ENCODE measurements at regions not wholly inside any gene's neighbourhood (a gene's known extent, or its start where the extent isn't known, plus 50 kb on each side); places are given as distances from the start of the nearest gene placed in this dataset.

DNA sequence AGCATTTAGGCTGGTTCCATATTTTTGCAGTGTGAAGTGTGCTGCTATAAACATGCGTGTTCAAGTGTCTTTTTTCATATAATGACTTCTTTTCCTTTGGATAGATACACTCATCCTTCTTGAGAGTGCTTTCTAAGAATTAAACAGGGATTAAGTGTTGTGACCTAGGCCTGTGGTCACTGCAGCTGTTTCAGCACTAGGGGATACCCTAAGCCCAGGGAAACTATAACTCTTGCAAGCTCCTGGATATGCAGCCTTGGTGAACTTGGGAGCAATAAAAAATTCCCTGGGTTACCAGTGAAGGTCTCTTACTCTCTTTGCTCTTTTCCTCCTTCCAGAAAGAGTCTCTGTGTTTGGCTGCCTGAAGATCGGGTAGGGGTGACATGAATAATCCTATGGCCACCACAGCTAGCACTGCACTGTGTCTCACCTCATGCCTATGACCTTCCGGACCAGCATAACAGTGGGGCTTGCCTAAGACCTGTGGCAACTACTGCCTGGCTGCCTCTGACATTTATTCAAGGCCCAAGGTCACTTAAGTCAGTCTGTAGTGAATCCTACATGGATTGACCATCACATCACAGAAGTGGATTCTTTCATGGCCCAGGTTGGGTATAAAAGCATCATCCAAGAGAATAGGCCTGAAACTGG lies 799.7 kb downstream of the DACH1 start:
- Histone ChIP-seq H3K4me1 (no peaks in the 10 kb centered on the region), H3K4me2 (no peak overlapping the region), H3K27ac (no peak overlapping the region), H3K4me3 (no peak overlapping the region), H3K9me3 (no peaks in the 10 kb centered on the region)
- ChIA-PET POLR2A (no interaction called here), CTCF (no interaction called here)
- WGBS (ENCODE audit: missing lambda C conversion rate) = 2% methylated on average over 2 of the region's 3 CpGs
- FAIRE-seq (no peak), DNase-seq (ENCODE audit: low read depth in 1 of 2, low spot score in 1 of 2) (peak in 1 of 2 experiments; percentile 0), ATAC-seq (no peak)
- TF ChIP-seq, protein P1, sequence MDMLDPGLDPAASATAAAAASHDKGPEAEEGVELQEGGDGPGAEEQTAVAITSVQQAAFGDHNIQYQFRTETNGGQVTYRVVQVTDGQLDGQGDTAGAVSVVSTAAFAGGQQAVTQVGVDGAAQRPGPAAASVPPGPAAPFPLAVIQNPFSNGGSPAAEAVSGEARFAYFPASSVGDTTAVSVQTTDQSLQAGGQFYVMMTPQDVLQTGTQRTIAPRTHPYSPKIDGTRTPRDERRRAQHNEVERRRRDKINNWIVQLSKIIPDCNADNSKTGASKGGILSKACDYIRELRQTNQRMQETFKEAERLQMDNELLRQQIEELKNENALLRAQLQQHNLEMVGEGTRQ (IDR thresholded peaks at IDR 0.05) = no peak
- TF ChIP-seq, protein P2, sequence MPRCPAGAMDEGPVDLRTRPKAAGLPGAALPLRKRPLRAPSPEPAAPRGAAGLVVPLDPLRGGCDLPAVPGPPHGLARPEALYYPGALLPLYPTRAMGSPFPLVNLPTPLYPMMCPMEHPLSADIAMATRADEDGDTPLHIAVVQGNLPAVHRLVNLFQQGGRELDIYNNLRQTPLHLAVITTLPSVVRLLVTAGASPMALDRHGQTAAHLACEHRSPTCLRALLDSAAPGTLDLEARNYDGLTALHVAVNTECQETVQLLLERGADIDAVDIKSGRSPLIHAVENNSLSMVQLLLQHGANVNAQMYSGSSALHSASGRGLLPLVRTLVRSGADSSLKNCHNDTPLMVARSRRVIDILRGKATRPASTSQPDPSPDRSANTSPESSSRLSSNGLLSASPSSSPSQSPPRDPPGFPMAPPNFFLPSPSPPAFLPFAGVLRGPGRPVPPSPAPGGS (IDR thresholded peaks at IDR 0.05) = no peak
- TF ChIP-seq SREBF2 (IDR thresholded peaks at IDR 0.05) (no peak), MAFK (IDR thresholded peaks at IDR 0.05; ENCODE audit: partially characterized antibody) (no peak), RAD21 (conservative IDR thresholded peaks at IDR 0.05 in 1 of 2, IDR thresholded peaks at IDR 0.05 in 1 of 2) (no peak), SMC3 (IDR thresholded peaks at IDR 0.05) (no peak), GATA3 (IDR thresholded peaks at IDR 0.05; ENCODE audit: borderline replicate concordance) (no peak)

- H3K4me3 ChIP-seq = no peak overlapping the region
- POLR2A ChIA-PET = no interaction called here
- H3K27ac ChIP-seq = no peak overlapping the region
- TF ChIP-seq EHF (CRISPR knock-in tag; IDR thresholded peaks at IDR 0.05) = no peak
- TF ChIP-seq, protein P3, sequence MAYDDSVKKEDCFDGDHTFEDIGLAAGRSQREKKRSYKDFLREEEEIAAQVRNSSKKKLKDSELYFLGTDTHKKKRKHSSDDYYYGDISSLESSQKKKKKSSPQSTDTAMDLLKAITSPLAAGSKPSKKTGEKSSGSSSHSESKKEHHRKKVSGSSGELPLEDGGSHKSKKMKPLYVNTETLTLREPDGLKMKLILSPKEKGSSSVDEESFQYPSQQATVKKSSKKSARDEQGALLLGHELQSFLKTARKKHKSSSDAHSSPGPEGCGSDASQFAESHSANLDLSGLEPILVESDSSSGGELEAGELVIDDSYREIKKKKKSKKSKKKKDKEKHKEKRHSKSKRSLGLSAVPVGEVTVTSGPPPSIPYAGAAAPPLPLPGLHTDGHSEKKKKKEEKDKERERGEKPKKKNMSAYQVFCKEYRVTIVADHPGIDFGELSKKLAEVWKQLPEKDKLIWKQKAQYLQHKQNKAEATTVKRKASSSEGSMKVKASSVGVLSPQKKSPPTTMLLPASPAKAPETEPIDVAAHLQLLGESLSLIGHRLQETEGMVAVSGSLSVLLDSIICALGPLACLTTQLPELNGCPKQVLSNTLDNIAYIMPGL (CRISPR knock-in tag; IDR thresholded peaks at IDR 0.05; ENCODE audit: borderline replicate concordance) = no peak
- TF ChIP-seq MAFK (IDR thresholded peaks at IDR 0.05; ENCODE audit: partially characterized antibody) = no peak
- no peak for TF ChIP-seq POLR2A (IDR thresholded peaks at IDR 0.05; ENCODE audit: low read length)
- no peak for TF ChIP-seq RARB (CRISPR knock-in tag; IDR thresholded peaks at IDR 0.05)
- TF ChIP-seq RCOR1 (IDR thresholded peaks at IDR 0.05; ENCODE audit: low read depth, low read length) = no peak
- TF ChIP-seq CBX2 (IDR thresholded peaks at IDR 0.05; ENCODE audit: borderline replicate concordance, low read depth) = no peak
- TF ChIP-seq, protein P1 (IDR thresholded peaks at IDR 0.05) = no peak
- TF ChIP-seq HOXA7 (CRISPR knock-in tag; IDR thresholded peaks at IDR 0.05) = no peak
- no peak for TF ChIP-seq ZNF302 (CRISPR knock-in tag; IDR thresholded peaks at IDR 0.05)
- no peak for TF ChIP-seq CHD4 (IDR thresholded peaks at IDR 0.05; ENCODE audit: borderline replicate concordance)
- TF ChIP-seq NR3C1 (IDR thresholded peaks at IDR 0.05) = no peak
- TF ChIP-seq NPAS2 (CRISPR knock-in tag; IDR thresholded peaks at IDR 0.05; ENCODE audit: borderline replicate concordance) = no peak
- TF ChIP-seq, protein P4, sequence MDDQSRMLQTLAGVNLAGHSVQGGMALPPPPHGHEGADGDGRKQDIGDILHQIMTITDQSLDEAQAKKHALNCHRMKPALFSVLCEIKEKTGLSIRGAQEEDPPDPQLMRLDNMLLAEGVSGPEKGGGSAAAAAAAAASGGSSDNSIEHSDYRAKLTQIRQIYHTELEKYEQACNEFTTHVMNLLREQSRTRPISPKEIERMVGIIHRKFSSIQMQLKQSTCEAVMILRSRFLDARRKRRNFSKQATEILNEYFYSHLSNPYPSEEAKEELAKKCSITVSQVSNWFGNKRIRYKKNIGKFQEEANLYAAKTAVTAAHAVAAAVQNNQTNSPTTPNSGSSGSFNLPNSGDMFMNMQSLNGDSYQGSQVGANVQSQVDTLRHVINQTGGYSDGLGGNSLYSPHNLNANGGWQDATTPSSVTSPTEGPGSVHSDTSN (IDR thresholded peaks at IDR 0.05) = no peak
- no peak for TF ChIP-seq JUN (IDR thresholded peaks at IDR 0.05)
- no peak for TF ChIP-seq ZC3H11A (IDR thresholded peaks at IDR 0.05)
- no peak for TF ChIP-seq HOXB13 (CRISPR knock-in tag; IDR thresholded peaks at IDR 0.05; ENCODE audit: low read depth)
- TF ChIP-seq HEYL (CRISPR knock-in tag; IDR thresholded peaks at IDR 0.05) = no peak
- TF ChIP-seq, protein P5, sequence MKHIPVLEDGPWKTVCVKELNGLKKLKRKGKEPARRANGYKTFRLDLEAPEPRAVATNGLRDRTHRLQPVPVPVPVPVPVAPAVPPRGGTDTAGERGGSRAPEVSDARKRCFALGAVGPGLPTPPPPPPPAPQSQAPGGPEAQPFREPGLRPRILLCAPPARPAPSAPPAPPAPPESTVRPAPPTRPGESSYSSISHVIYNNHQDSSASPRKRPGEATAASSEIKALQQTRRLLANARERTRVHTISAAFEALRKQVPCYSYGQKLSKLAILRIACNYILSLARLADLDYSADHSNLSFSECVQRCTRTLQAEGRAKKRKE (CRISPR knock-in tag; IDR thresholded peaks at IDR 0.05; ENCODE audit: low read depth) = no peak
- no peaks in the 10 kb centered on the region for H3K9me3 ChIP-seq
- WGBS (ENCODE audit: missing lambda C conversion rate) = 0% methylated on average over 1 of the region's 4 CpGs
- DNase-seq (ENCODE audit: low read depth in 1 of 2, low spot score in 1 of 2) (no peak), FAIRE-seq (no peak), ATAC-seq (no peak)
- H3K4me1 ChIP-seq = no peaks in the 10 kb centered on the region
- CTCF ChIA-PET = no interaction called here
- H3K4me2 ChIP-seq = no peak overlapping the region
Measured at GRCh38 chr13:71056581-71056980, 810.4 kb downstream of the DACH1 start.
